Karpas-422 (cell line): ENCODE measurements at regions not wholly inside any gene's neighbourhood (a gene's known extent, or its start where the extent isn't known, plus 50 kb on each side); places are given as distances from the start of the nearest gene placed in this dataset.

ENCODE experiments used
- DNase-seq: peaks from one replicate; pipeline ENCODE4 v3.0.0-alpha.2; 2015
- H2AFZ ChIP-seq: fragments of 200-600 bp; sonication (generic); 2 replicates; pipeline ENCODE4 v1.6.1; 2014; ENCODE audit warnings: antibody characterized with exemption, low read length, mixed read lengths
- H3K27ac ChIP-seq: fragments of 200-600 bp; sonication (generic); 2 replicates; pipeline ENCODE4 v1.5.1; 2014; ENCODE audit warnings: mild to moderate bottlenecking, low read length, moderate library complexity
- H3K27me3 ChIP-seq: fragments of 200-600 bp; sonication (generic); 2 replicates; pipeline ENCODE4 v1.6.1; 2014; ENCODE audit warnings: low read length, mixed read lengths
- H3K36me3 ChIP-seq: fragments of 200-600 bp; sonication (generic); 2 replicates; pipeline ENCODE4 v1.6.1; 2014; ENCODE audit warnings: low read length, mixed read lengths; ENCODE audit not compliant: insufficient read depth
- H3K4me1 ChIP-seq: fragments of 200-600 bp; sonication (generic); 2 replicates; pipeline ENCODE4 v1.6.1; 2014; ENCODE audit warnings: mild to moderate bottlenecking, low read length, mixed read lengths
- H3K4me2 ChIP-seq: fragments of 200-600 bp; sonication (generic); 2 replicates; pipeline ENCODE4 v1.6.1; 2014; ENCODE audit warnings: low read length, low read depth, mild to moderate bottlenecking; ENCODE audit not compliant: poor library complexity, severe bottlenecking
- H3K4me3 ChIP-seq: fragments of 200-600 bp; sonication (generic); 2 replicates; pipeline ENCODE4 v1.5.1; 2014; ENCODE audit warnings: mild to moderate bottlenecking, antibody characterized with exemption, low read length, mixed read lengths
- H3K79me2 ChIP-seq: fragments of 200-600 bp; sonication (generic); 2 replicates; pipeline ENCODE4 v1.6.1; 2014; ENCODE audit warnings: mild to moderate bottlenecking, low read length, mixed read lengths
- H3K9ac ChIP-seq: fragments of 200-600 bp; sonication (generic); 2 replicates; pipeline ENCODE4 v1.6.0; 2014; ENCODE audit warnings: low read length
- H3K9me2 ChIP-seq: fragments of 200-600 bp; sonication (generic), shearing (Covaris generic); replicated peaks from 2 replicates; pipeline ENCODE4 v1.6.0; 2014; ENCODE audit warnings: mild to moderate bottlenecking, low read length, moderate library complexity; ENCODE audit not compliant: insufficient read depth
- H3K9me3 ChIP-seq: fragments of 300-700, 200-600 bp; sonication (generic); 2 replicates; pipeline ENCODE4 v1.6.1; 2014; ENCODE audit warnings: low read length, mixed read lengths
- H4K20me1 ChIP-seq: fragments of 200-600 bp; sonication (generic); 2 replicates; pipeline ENCODE4 v1.6.1; 2014; ENCODE audit warnings: mild to moderate bottlenecking, antibody characterized with exemption, low read length, low read depth; ENCODE audit not compliant: insufficient read depth

GRCh38 chr9:95772320-95773052, 103.0 kb upstream of the ERCC6L2 start:
- no peak overlapping the region for H3K4me2 ChIP-seq
- H3K27ac ChIP-seq = no peak overlapping the region
- no peak overlapping the region for H3K4me3 ChIP-seq

GRCh38 chr9:95771556-95772246, 103.8 kb upstream of the ERCC6L2 start:
- Histone ChIP-seq H4K20me1 (no peaks in the 10 kb centered on the region), H3K4me1 (no peaks in the 10 kb centered on the region), H3K27me3 (no peaks in the 10 kb centered on the region), H3K27ac (no peak overlapping the region), H3K9me2 (no peaks in the 10 kb centered on the region), H3K79me2 (no peaks in the 10 kb centered on the region), H3K9me3 (no peaks in the 10 kb centered on the region), H3K4me2 (no peak overlapping the region), H3K4me3 (no peak overlapping the region), H2AFZ (no peak overlapping the region), H3K9ac (no peak overlapping the region), H3K36me3 (no peaks in the 10 kb centered on the region)
- DNase-seq = no peak

More at GRCh38 chr9:95772320-95773052, 103.0 kb upstream of the ERCC6L2 start:
- H3K4me1 ChIP-seq = no peaks in the 10 kb centered on the region
- H4K20me1 ChIP-seq = no peaks in the 10 kb centered on the region
- H3K9me2 ChIP-seq = no peaks in the 10 kb centered on the region
- no peaks in the 10 kb centered on the region for H3K36me3 ChIP-seq
- DNase-seq = no peak
- H3K79me2 ChIP-seq = no peaks in the 10 kb centered on the region
- H3K9ac ChIP-seq = no peak overlapping the region
- H3K9me3 ChIP-seq = no peaks in the 10 kb centered on the region
- H2AFZ ChIP-seq = no peak overlapping the region
- no peaks in the 10 kb centered on the region for H3K27me3 ChIP-seq

GRCh38 chr9:95770653-95771131, 104.8 kb upstream of the ERCC6L2 start:
- Histone ChIP-seq H3K4me2 (no peak overlapping the region), H3K4me3 (no peak overlapping the region)

GRCh38 chr9:95769909-95770433, 105.5 kb upstream of the ERCC6L2 start:
- H3K9me2 ChIP-seq = no peaks in the 10 kb centered on the region
- no peak for DNase-seq

More at GRCh38 chr9:95770653-95771131, 104.8 kb upstream of the ERCC6L2 start:
- no peaks in the 10 kb centered on the region for H3K9me2 ChIP-seq
- H3K9me3 ChIP-seq = no peaks in the 10 kb centered on the region
- H3K36me3 ChIP-seq = no peaks in the 10 kb centered on the region
- H3K9ac ChIP-seq = no peak overlapping the region
- H4K20me1 ChIP-seq = no peaks in the 10 kb centered on the region
- no peak overlapping the region for H3K27ac ChIP-seq
- no peaks in the 10 kb centered on the region for H3K27me3 ChIP-seq
- H3K79me2 ChIP-seq = no peaks in the 10 kb centered on the region
- H3K4me1 ChIP-seq = no peaks in the 10 kb centered on the region
- no peak for DNase-seq
- no peak overlapping the region for H2AFZ ChIP-seq

GRCh38 chr9:95769473-95769872, 106.0 kb upstream of the ERCC6L2 start:
- Histone ChIP-seq H3K4me1 (no peaks in the 10 kb centered on the region), H3K4me2 (no peak overlapping the region), H4K20me1 (no peaks in the 10 kb centered on the region), H3K4me3 (no peak overlapping the region), H3K27ac (no peak overlapping the region), H3K27me3 (no peaks in the 10 kb centered on the region), H3K36me3 (no peaks in the 10 kb centered on the region), H3K9me3 (no peaks in the 10 kb centered on the region), H3K79me2 (no peaks in the 10 kb centered on the region), H2AFZ (no peak overlapping the region), H3K9ac (no peak overlapping the region), H3K9me2 (no peaks in the 10 kb centered on the region)
- no peak for DNase-seq

More at GRCh38 chr9:95769909-95770433, 105.5 kb upstream of the ERCC6L2 start:
- H3K9ac ChIP-seq = no peak overlapping the region
- H3K79me2 ChIP-seq = no peaks in the 10 kb centered on the region
- no peaks in the 10 kb centered on the region for H3K27me3 ChIP-seq
- H3K4me3 ChIP-seq = no peak overlapping the region
- no peaks in the 10 kb centered on the region for H3K4me1 ChIP-seq
- no peaks in the 10 kb centered on the region for H4K20me1 ChIP-seq
- H2AFZ ChIP-seq = no peak overlapping the region
- H3K27ac ChIP-seq = no peak overlapping the region
- H3K9me3 ChIP-seq = no peaks in the 10 kb centered on the region
- no peaks in the 10 kb centered on the region for H3K36me3 ChIP-seq
- H3K4me2 ChIP-seq = no peak overlapping the region

GRCh38 chr9:95766906-95767305, 108.6 kb upstream of the ERCC6L2 start:
- Histone ChIP-seq H2AFZ (no peak overlapping the region), H3K4me1 (no peaks in the 10 kb centered on the region), H4K20me1 (no peaks in the 10 kb centered on the region), H3K27ac (no peak overlapping the region), H3K27me3 (no peaks in the 10 kb centered on the region), H3K9me2 (no peaks in the 10 kb centered on the region), H3K4me2 (no peak overlapping the region), H3K4me3 (no peak overlapping the region), H3K79me2 (no peaks in the 10 kb centered on the region), H3K9me3 (no peaks in the 10 kb centered on the region), H3K9ac (no peak overlapping the region), H3K36me3 (no peaks in the 10 kb centered on the region)
- no peak for DNase-seq

GRCh38 chr9:95764533-95765319, 110.8 kb upstream of the ERCC6L2 start:
- no peaks in the 10 kb centered on the region for H3K9me2 ChIP-seq
- no peak overlapping the region for H3K27ac ChIP-seq
- H3K9me3 ChIP-seq = no peaks in the 10 kb centered on the region
- H3K4me2 ChIP-seq = no peak overlapping the region
- no peak for DNase-seq
- no peak overlapping the region for H2AFZ ChIP-seq
- no peaks in the 10 kb centered on the region for H4K20me1 ChIP-seq
- no peak overlapping the region for H3K4me3 ChIP-seq
- H3K36me3 ChIP-seq = no peaks in the 10 kb centered on the region
- no peaks in the 10 kb centered on the region for H3K79me2 ChIP-seq
- H3K4me1 ChIP-seq = no peaks in the 10 kb centered on the region
- no peak overlapping the region for H3K9ac ChIP-seq
- no peaks in the 10 kb centered on the region for H3K27me3 ChIP-seq

- no peaks in the 10 kb centered on the region for H3K79me2 ChIP-seq
- H4K20me1 ChIP-seq = no peaks in the 10 kb centered on the region
- H2AFZ ChIP-seq = no peak overlapping the region
- H3K27me3 ChIP-seq = no peaks in the 10 kb centered on the region
- H3K4me3 ChIP-seq = no peak overlapping the region
- H3K27ac ChIP-seq = no peak overlapping the region
- no peak overlapping the region for H3K9ac ChIP-seq
- no peaks in the 10 kb centered on the region for H3K9me2 ChIP-seq
- no peaks in the 10 kb centered on the region for H3K36me3 ChIP-seq
- no peak overlapping the region for H3K4me2 ChIP-seq
- DNase-seq = no peak
- no peaks in the 10 kb centered on the region for H3K9me3 ChIP-seq
- H3K4me1 ChIP-seq = no peaks in the 10 kb centered on the region
These were observed 111.5 kb upstream of the ERCC6L2 start for GRCh38 chr9:95763983-95764382.
